Breast epithelium (tissue), 3 donors: ENCODE measurements at regions not wholly inside any gene's neighbourhood (a gene's known extent, or its start where the extent isn't known, plus 50 kb on each side); places are given as distances from the start of the nearest gene placed in this dataset.

ENCODE experiments used
- CTCF ChIP-seq, 3 donors: fragments of 450-650 bp; IDR thresholded peaks; one replicate each; pipeline ENCODE4 v1.5.1; 2016 to 2017; ENCODE audit warnings: antibody characterized with exemption in 3 of 3, mild to moderate bottlenecking in 3 of 3, moderate library complexity in 3 of 3
- POLR2A ChIP-seq: fragments of 450-650 bp; IDR thresholded peaks from one replicate; pipeline ENCODE4 v1.6.1; 2016; ENCODE audit warnings: antibody characterized with exemption, mild to moderate bottlenecking, moderate library complexity
- POLR2AphosphoS5 ChIP-seq, 3 donors: sonication (generic); formaldehyde crosslinking; IDR thresholded peaks; one replicate each; pipeline ENCODE4 v1.6.1; 2017; ENCODE audit warnings: antibody characterized with exemption in 3 of 3

DNA sequence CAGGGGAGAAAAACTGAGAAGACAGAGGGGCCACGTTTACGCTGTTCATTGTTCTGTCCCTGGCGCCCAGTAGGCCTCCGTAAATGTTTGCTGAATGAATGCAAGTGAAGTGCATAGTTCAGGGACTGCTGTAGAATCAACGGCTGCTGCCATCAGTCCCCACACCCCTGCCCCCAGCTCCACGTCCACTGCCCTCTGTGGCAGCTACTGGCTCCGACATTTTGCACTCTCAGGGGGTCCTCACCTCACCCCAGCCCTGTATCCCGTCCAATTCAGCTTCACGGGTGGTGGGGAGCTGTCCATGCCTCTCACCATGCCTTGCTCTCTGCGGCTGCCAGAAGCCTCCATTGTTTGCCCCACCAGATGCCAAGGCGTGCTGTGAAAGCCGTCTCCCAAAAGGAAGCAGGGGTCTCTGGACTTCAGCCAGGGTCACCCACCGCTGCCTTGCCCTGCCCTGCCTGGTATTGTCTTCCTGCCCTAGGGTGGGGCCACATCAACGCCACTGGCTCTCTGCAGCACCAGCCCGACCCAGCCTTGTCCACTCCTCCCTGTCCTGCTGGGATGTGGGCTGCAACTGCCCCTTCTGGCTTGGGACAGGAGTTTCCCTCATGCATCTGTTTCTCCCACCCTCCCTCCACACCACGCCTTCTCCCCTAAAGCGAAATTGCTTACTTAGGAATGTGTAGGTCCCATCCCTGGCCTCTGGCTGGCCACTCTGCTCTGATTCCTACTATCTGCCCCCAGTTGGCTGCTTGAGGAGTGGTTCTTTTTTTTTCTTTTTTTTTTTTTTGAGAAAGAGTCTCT is 86.0 kb downstream of the RHOB start:
- TF ChIP-seq CTCF (IDR thresholded peaks at IDR 0.05), result no peak
- TF ChIP-seq POLR2A, result no peak
- TF ChIP-seq POLR2AphosphoS5 (IDR thresholded peaks at IDR 0.05), result no peak
